H9 (cell line): ENCODE measurements at regions not wholly inside any gene's neighbourhood (a gene's known extent, or its start where the extent isn't known, plus 50 kb on each side); places are given as distances from the start of the nearest gene placed in this dataset.

Source experiments
- DNase-seq: peaks from one replicate; pipeline ENCODE4 v3.0.0-alpha.2; 2017
- H2AFZ ChIP-seq: one replicate; pipeline ENCODE4 v1.6.1; 2013; ENCODE audit warnings: mild to moderate bottlenecking, low read length, control low read depth, moderate library complexity
- H2AK5ac ChIP-seq: 2 replicates; pipeline ENCODE4 v1.6.1; 2013; ENCODE audit warnings: low read length, control low read depth, mixed read lengths; ENCODE audit not compliant: insufficient read length
- H2BK120ac ChIP-seq: one replicate; pipeline ENCODE4 v1.6.1; 2013; ENCODE audit warnings: low read depth, mild to moderate bottlenecking, low read length, control low read depth, inconsistent platforms; ENCODE audit not compliant: poor library complexity, severe bottlenecking
- H2BK12ac ChIP-seq: 2 replicates; pipeline ENCODE4 v1.6.1; 2013; ENCODE audit warnings: low read length, control low read depth, mixed read lengths, low read depth; ENCODE audit not compliant: insufficient read length
- H2BK15ac ChIP-seq: 2 replicates; pipeline ENCODE4 v1.6.1; 2013; ENCODE audit warnings: low read depth, low read length, control low read depth
- H2BK20ac ChIP-seq: one replicate; pipeline ENCODE4 v1.6.1; 2013; ENCODE audit warnings: low read depth, mild to moderate bottlenecking, low read length, control low read depth, inconsistent platforms; ENCODE audit not compliant: poor library complexity, severe bottlenecking
- H2BK5ac ChIP-seq: 2 replicates; pipeline ENCODE4 v1.6.1; 2013; ENCODE audit warnings: low read length, control low read depth, mixed read lengths; ENCODE audit not compliant: insufficient read length
- H3K14ac ChIP-seq: 2 replicates; pipeline ENCODE4 v1.6.1; 2013; ENCODE audit warnings: low read length, control low read depth; ENCODE audit not compliant: insufficient read depth
- H3K18ac ChIP-seq: 2 replicates; pipeline ENCODE4 v1.6.1; 2013; ENCODE audit warnings: low read depth, mild to moderate bottlenecking, mixed read lengths, low read length, control low read depth; ENCODE audit not compliant: insufficient read length
- H3K23ac ChIP-seq: 2 replicates; pipeline ENCODE4 v1.6.1; 2013; ENCODE audit warnings: low read length, control low read depth, mixed read lengths, low read depth; ENCODE audit not compliant: insufficient read length
- H3K23me2 ChIP-seq: 2 replicates; pipeline ENCODE4 v1.6.1; 2013; ENCODE audit warnings: low read depth, mild to moderate bottlenecking, mixed read lengths, low read length, control low read depth; ENCODE audit not compliant: insufficient read length, poor library complexity, severe bottlenecking
- H3K27ac ChIP-seq: 2 replicates; pipeline ENCODE4 v1.5.1; 2013; ENCODE audit warnings: low read length, control low read depth, mixed read lengths, low read depth; ENCODE audit not compliant: insufficient read length
- H3K27me3 ChIP-seq: 2 replicates; pipeline ENCODE4 v1.6.1; 2013; ENCODE audit warnings: low read length, control low read depth, inconsistent platforms; ENCODE audit not compliant: insufficient read depth
- H3K4ac ChIP-seq: 2 replicates; pipeline ENCODE4 v1.6.1; 2013; ENCODE audit warnings: low read depth, mild to moderate bottlenecking, control low read depth, inconsistent platforms, low read length, moderate library complexity
- H3K4me1 ChIP-seq: 2 replicates; pipeline ENCODE4 v1.6.1; 2013; ENCODE audit warnings: low read length, control low read depth, inconsistent platforms; ENCODE audit not compliant: insufficient read depth
- H3K4me2 ChIP-seq: 2 replicates; pipeline ENCODE4 v1.6.1; 2013; ENCODE audit warnings: low read length, control low read depth, mixed read lengths; ENCODE audit not compliant: insufficient read length, insufficient read depth
- H3K56ac ChIP-seq: 2 replicates; pipeline ENCODE4 v1.6.1; 2013; ENCODE audit warnings: low read depth, mild to moderate bottlenecking, mixed read lengths, low read length, control low read depth; ENCODE audit not compliant: insufficient read length
- H3K79me1 ChIP-seq: 2 replicates; pipeline ENCODE4 v1.6.1; 2013; ENCODE audit warnings: low read depth, mild to moderate bottlenecking, moderate library complexity, low read length, control low read depth, inconsistent platforms; ENCODE audit not compliant: insufficient read depth, poor library complexity, severe bottlenecking
- H3K79me2 ChIP-seq: 2 replicates; pipeline ENCODE4 v1.6.1; 2013; ENCODE audit warnings: low read length, control low read depth, inconsistent platforms; ENCODE audit not compliant: insufficient read depth
- H3K9ac ChIP-seq: 2 replicates; pipeline ENCODE4 v1.6.1; 2013; ENCODE audit warnings: low read length, control low read depth, mixed read lengths; ENCODE audit not compliant: insufficient read length; ENCODE audit errors: extremely low read depth
- H3K9me3 ChIP-seq: one replicate; pipeline ENCODE4 v1.6.1; 2013; ENCODE audit warnings: low read depth, low read length, inconsistent platforms; ENCODE audit not compliant: control insufficient read depth
- H3T11ph ChIP-seq: one replicate; pipeline ENCODE4 v1.6.1; 2013; ENCODE audit warnings: mild to moderate bottlenecking, low read length, control low read depth, inconsistent platforms
- H4K20me1 ChIP-seq: one replicate; pipeline ENCODE4 v1.6.1; 2013; ENCODE audit not compliant: control insufficient read depth, insufficient read length, insufficient read depth
- H4K5ac ChIP-seq: 2 replicates; pipeline ENCODE4 v1.6.1; 2013; ENCODE audit warnings: low read depth, mild to moderate bottlenecking, mixed read lengths, low read length, control low read depth; ENCODE audit not compliant: insufficient read length
- H4K8ac ChIP-seq: replicated peaks from 2 replicates; pipeline ENCODE4 v1.6.1; 2013; ENCODE audit warnings: low read length, control low read depth, mixed read lengths, low read depth; ENCODE audit not compliant: insufficient read length
- H4K91ac ChIP-seq: 2 replicates; pipeline ENCODE4 v1.6.1; 2013; ENCODE audit warnings: low read depth, mild to moderate bottlenecking, moderate library complexity, mixed read lengths, low read length, control low read depth; ENCODE audit not compliant: insufficient read length
- H3K27ac Mint-ChIP-seq, 3 experiments: 2 replicates in 2 of 3; 3 replicates in 1 of 3; pipeline ENCODE4 v1.8.0; 2020 to 2021; ENCODE audit warnings: mixed read lengths in 3 of 3, mild to moderate bottlenecking in 1 of 3, moderate library complexity in 1 of 3
- H3K27me3 Mint-ChIP-seq: 2 replicates; pipeline ENCODE4 v1.8.0; 2021; ENCODE audit warnings: low read depth, mild to moderate bottlenecking, moderate library complexity, mixed read lengths
- H3K36me3 Mint-ChIP-seq, 3 experiments: 2 replicates in 2 of 3; 3 replicates in 1 of 3; pipeline ENCODE4 v1.8.0; 2020 to 2021; ENCODE audit warnings: low read depth in 3 of 3, mixed read lengths in 3 of 3; ENCODE audit not compliant: insufficient read depth in 1 of 3
- H3K4me1 Mint-ChIP-seq, 2 experiments: 2 replicates each; pipeline ENCODE4 v1.8.0; 2020; ENCODE audit warnings: mixed read lengths in 2 of 2
- H3K4me3 Mint-ChIP-seq, 2 experiments: 2 replicates in 1 of 2; 3 replicates in 1 of 2; pipeline ENCODE4 v1.8.0; 2020 to 2021; ENCODE audit warnings: mild to moderate bottlenecking in 2 of 2, mixed read lengths in 2 of 2, moderate library complexity in 1 of 2
- H3K9me3 Mint-ChIP-seq, 2 experiments: 2 replicates in 1 of 2; 3 replicates in 1 of 2; pipeline ENCODE4 v1.8.0; 2020; ENCODE audit warnings: mild to moderate bottlenecking in 2 of 2, mixed read lengths in 2 of 2, moderate library complexity in 1 of 2
- TF ChIP-seq, protein P1 (sequence below): fragments of 200-600 bp; sonication (generic); conservative IDR thresholded peaks from 3 replicates; pipeline ENCODE4 v1.8.0; 2021; ENCODE audit warnings: antibody characterized with exemption, mild to moderate bottlenecking

DNA sequence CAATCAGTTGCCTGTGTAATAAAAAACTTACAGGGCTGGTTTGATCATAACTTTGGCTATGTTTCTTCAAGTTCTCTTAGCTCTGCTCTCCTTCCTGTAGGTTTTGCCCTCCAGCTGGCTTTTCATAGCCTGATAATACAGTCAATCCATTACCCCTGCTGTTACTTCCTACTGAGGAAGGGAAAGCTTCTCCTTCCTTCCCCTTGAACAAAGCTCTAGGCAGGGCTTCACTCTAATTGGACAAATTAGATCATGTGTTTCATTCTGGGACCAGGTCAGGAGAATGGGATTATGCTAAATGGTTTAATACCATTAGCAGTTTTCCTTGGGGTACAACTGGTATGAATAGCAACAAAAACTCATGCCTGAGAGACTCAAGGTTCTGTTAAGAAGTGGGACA, 106.8 kb upstream of the MCHR2 start:
- no peak overlapping the region for H3K23ac ChIP-seq
- Mint-ChIP-seq H3K36me3 (no peaks in the 10 kb centered on the region), H3K27ac (no peak overlapping the region; a peak in 1 of 7 replicates), H3K9me3 (no peaks in the 10 kb centered on the region), H3K27me3 (no peaks in the 10 kb centered on the region), H3K4me3 (no peak overlapping the region), H3K4me1 (peaks cover 4% of the 10 kb centered on the region in 2 experiments)
- H3T11ph ChIP-seq, result no peak overlapping the region
- H3K79me1 ChIP-seq, result no peaks in the 10 kb centered on the region
- no peak overlapping the region for H3K27ac ChIP-seq
- H2BK5ac ChIP-seq, result no peak overlapping the region
- no peak overlapping the region for H2BK12ac ChIP-seq
- no peak overlapping the region for H4K8ac ChIP-seq
- H3K9ac ChIP-seq, result no peak overlapping the region
- no peak overlapping the region for H2BK15ac ChIP-seq
- H3K4me1 ChIP-seq, result no peaks in the 10 kb centered on the region
- H3K18ac ChIP-seq, result no peak overlapping the region
- no peaks in the 10 kb centered on the region for H3K23me2 ChIP-seq
- H3K27me3 ChIP-seq, result no peaks in the 10 kb centered on the region
- no peak overlapping the region for H3K4me2 ChIP-seq
- H3K56ac ChIP-seq, result no peak overlapping the region
- no peak overlapping the region for H4K91ac ChIP-seq
- no peak overlapping the region for H2BK120ac ChIP-seq
- DNase-seq, result no peak
- H3K4ac ChIP-seq, result no peak overlapping the region
- H4K20me1 ChIP-seq, result no peaks in the 10 kb centered on the region
- no peak overlapping the region for H2AFZ ChIP-seq
- no peaks in the 10 kb centered on the region for H3K79me2 ChIP-seq
- no peaks in the 10 kb centered on the region for H3K9me3 ChIP-seq
- H2BK20ac ChIP-seq, result no peak overlapping the region
- H2AK5ac ChIP-seq, result no peak overlapping the region
- H3K14ac ChIP-seq, result no peak overlapping the region
- TF ChIP-seq, protein P1, sequence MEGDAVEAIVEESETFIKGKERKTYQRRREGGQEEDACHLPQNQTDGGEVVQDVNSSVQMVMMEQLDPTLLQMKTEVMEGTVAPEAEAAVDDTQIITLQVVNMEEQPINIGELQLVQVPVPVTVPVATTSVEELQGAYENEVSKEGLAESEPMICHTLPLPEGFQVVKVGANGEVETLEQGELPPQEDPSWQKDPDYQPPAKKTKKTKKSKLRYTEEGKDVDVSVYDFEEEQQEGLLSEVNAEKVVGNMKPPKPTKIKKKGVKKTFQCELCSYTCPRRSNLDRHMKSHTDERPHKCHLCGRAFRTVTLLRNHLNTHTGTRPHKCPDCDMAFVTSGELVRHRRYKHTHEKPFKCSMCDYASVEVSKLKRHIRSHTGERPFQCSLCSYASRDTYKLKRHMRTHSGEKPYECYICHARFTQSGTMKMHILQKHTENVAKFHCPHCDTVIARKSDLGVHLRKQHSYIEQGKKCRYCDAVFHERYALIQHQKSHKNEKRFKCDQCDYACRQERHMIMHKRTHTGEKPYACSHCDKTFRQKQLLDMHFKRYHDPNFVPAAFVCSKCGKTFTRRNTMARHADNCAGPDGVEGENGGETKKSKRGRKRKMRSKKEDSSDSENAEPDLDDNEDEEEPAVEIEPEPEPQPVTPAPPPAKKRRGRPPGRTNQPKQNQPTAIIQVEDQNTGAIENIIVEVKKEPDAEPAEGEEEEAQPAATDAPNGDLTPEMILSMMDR, result no peak
- no peak overlapping the region for H4K5ac ChIP-seq
